ENCODE measurements at regions not wholly inside any gene's neighbourhood (a gene's known extent, or its start where the extent isn't known, plus 50 kb on each side); places are given as distances from the start of the nearest gene placed in this dataset.

GRCh38 chr4:151857368-151857767 is 96.6 kb upstream of the GATB start:
- Mint-ChIP-seq H3K9me3 (ENCODE audit: unreplicated experiment) (no peaks in the 10 kb centered on the region), H3K4me1 (ENCODE audit: insufficient read depth, unreplicated experiment) (peaks cover 9% of the 10 kb centered on the region), H3K36me3 (ENCODE audit: insufficient read depth, unreplicated experiment) (no peaks in the 10 kb centered on the region), H3K27ac (ENCODE audit: low read depth, unreplicated experiment) (no peak overlapping the region), H3K27me3 (ENCODE audit: insufficient read depth, unreplicated experiment) (peaks cover 31% of the 10 kb centered on the region), H3K4me3 (ENCODE audit: unreplicated experiment) (peak overlapping the region; percentile 49)
- ChIA-PET POLR2A (interaction anchor here (0.7 to 0.9 kb wide), 2 partner anchors 25 to 415 kb away, joined by 3 read pairs; no protein-coding TSS in a partner anchor), CTCF (no interaction called here)
- intact Hi-C loops (cut with micrococcal nuclease): no loop called here
- TF ChIP-seq CTCF (IDR thresholded peaks at IDR 0.05; ENCODE audit: unreplicated experiment): no peak
- no TSS peak for BruUV-seq (replicated peaks)
- no peak for DNase-seq (ENCODE audit: unreplicated experiment)

DNA sequence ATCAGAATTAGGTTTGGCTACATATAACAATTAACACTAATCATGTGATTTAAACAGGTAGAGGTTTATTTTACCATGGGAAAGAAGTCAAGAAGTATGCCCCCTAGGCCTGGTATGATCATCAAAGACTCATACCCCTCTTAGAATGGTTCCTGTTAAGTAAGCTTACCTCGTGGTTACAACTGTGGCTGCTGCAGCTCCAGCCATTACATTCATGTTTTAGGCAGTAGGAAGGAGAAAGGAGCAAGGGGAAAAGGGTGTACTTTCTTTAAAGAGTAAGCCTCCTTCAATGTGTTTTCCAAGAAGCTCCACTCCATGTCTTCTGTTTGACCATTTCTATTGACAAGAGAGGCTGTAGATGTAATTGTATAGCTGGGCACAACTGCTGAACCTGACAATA is 94.9 kb upstream of the GATB start:
- Mint-ChIP-seq H3K27me3 (ENCODE audit: insufficient read depth, unreplicated experiment) (peaks cover 31% of the 10 kb centered on the region), H3K4me1 (ENCODE audit: insufficient read depth, unreplicated experiment) (peaks cover 17% of the 10 kb centered on the region), H3K4me3 (ENCODE audit: unreplicated experiment) (no peak overlapping the region), H3K27ac (ENCODE audit: low read depth, unreplicated experiment) (no peak overlapping the region), H3K36me3 (ENCODE audit: insufficient read depth, unreplicated experiment) (no peaks in the 10 kb centered on the region), H3K9me3 (ENCODE audit: unreplicated experiment) (no peaks in the 10 kb centered on the region)
- no peak for DNase-seq (ENCODE audit: unreplicated experiment)
- ChIA-PET CTCF (interaction anchor here (0.6 kb wide), 1 partner anchor 54 kb away, joined by 3 read pairs; no protein-coding TSS in a partner anchor), POLR2A (no interaction called here)
- intact Hi-C loops (cut with micrococcal nuclease): no loop called here
- TF ChIP-seq CTCF (IDR thresholded peaks at IDR 0.05; ENCODE audit: unreplicated experiment): no peak
- BruUV-seq (replicated peaks): no TSS peak

DNA sequence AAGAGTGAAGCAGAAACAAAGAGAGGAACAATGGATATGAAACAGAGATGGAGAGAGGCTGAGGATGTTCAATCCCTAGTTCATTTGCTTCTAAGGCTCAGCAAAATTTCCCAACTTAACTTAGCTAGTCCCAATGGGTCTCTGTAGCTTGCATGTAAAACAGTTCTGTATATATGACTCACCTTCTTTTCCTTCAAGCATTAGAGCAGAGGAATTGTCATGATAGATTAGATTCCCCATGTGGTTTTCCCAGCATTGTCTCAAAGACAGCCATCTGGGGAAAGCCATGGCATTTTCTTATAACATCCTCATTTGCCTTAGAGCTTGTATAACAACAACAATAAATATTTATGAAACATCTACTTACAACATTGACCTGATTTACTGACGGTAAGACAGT is 93.9 kb upstream of the GATB start:
- Mint-ChIP-seq H3K27me3 (ENCODE audit: insufficient read depth, unreplicated experiment) (peaks cover 24% of the 10 kb centered on the region), H3K4me1 (ENCODE audit: insufficient read depth, unreplicated experiment) (peaks cover 19% of the 10 kb centered on the region), H3K4me3 (ENCODE audit: unreplicated experiment) (no peak overlapping the region), H3K9me3 (ENCODE audit: unreplicated experiment) (no peaks in the 10 kb centered on the region), H3K27ac (ENCODE audit: low read depth, unreplicated experiment) (no peak overlapping the region), H3K36me3 (ENCODE audit: insufficient read depth, unreplicated experiment) (no peaks in the 10 kb centered on the region)
- no TSS peak for BruUV-seq (replicated peaks)
- DNase-seq (ENCODE audit: unreplicated experiment): no peak
- CTCF ChIA-PET: no interaction called here
- TF ChIP-seq CTCF (IDR thresholded peaks at IDR 0.05; ENCODE audit: unreplicated experiment): no peak
- intact Hi-C loops (cut with micrococcal nuclease): no loop called here
- POLR2A ChIA-PET: no interaction called here

GRCh38 chr4:151853034-151853433 is 92.2 kb upstream of the GATB start:
- no peaks in the 10 kb centered on the region for H3K9me3 Mint-ChIP-seq (ENCODE audit: unreplicated experiment)
- POLR2A ChIA-PET: interaction anchor here (0.7 kb wide), 1 partner anchor 137 kb away, joined by 4 read pairs; no protein-coding TSS in a partner anchor
- peaks cover 24% of the 10 kb centered on the region for H3K4me1 Mint-ChIP-seq (ENCODE audit: insufficient read depth, unreplicated experiment)
- no peaks in the 10 kb centered on the region for H3K36me3 Mint-ChIP-seq (ENCODE audit: insufficient read depth, unreplicated experiment)
- BruUV-seq (replicated peaks): no TSS peak
- no peak overlapping the region for H3K27ac Mint-ChIP-seq (ENCODE audit: low read depth, unreplicated experiment)
- intact Hi-C loops (cut with micrococcal nuclease): no loop called here
- DNase-seq (ENCODE audit: unreplicated experiment): no peak
- H3K27me3 Mint-ChIP-seq (ENCODE audit: insufficient read depth, unreplicated experiment): peaks cover 12% of the 10 kb centered on the region
- H3K4me3 Mint-ChIP-seq (ENCODE audit: unreplicated experiment): no peak overlapping the region
- TF ChIP-seq CTCF (IDR thresholded peaks at IDR 0.05; ENCODE audit: unreplicated experiment): no peak
- CTCF ChIA-PET: interaction anchor here (0.6 kb wide), 1 partner anchor 37 kb away, joined by 3 read pairs; no protein-coding TSS in a partner anchor

Measured in MCF 10A (cell line).